K562 (cell line): ENCODE measurements at regions not wholly inside any gene's neighbourhood (a gene's known extent, or its start where the extent isn't known, plus 50 kb on each side); places are given as distances from the start of the nearest gene placed in this dataset.

Experiments
- NFRKB ChIP-seq: fragments of 450-650 bp; IDR thresholded peaks from 2 replicates; pipeline ENCODE4 v1.6.1; 2016; ENCODE audit warnings: low read depth
- POLR2A ChIP-seq: fragments of 450-650 bp; conservative IDR thresholded peaks from 2 replicates; pipeline ENCODE4 v1.6.1; 2016
- SMAD1 ChIP-seq: fragments of 150-350 bp; IDR thresholded peaks from 2 replicates; pipeline ENCODE4 v1.6.1; 2014; ENCODE audit warnings: low read length, low read depth; ENCODE audit not compliant: partially characterized antibody
- TAF7 ChIP-seq: fragments of 450-650 bp; IDR thresholded peaks from 2 replicates; pipeline ENCODE4 v1.6.1; 2016; ENCODE audit warnings: missing genetic modification characterization, missing compliant biosample characterization
- TFAM ChIP-seq: fragments of 250-450 bp; sonication (Bioruptor Pico); conservative IDR thresholded peaks from 2 replicates; pipeline ENCODE4 v1.5.0; 2021; ENCODE audit warnings: mild to moderate bottlenecking, moderate library complexity
- ZFP36 ChIP-seq: fragments of 150-350 bp; IDR thresholded peaks from 2 replicates; pipeline ENCODE4 v1.6.1; 2018; ENCODE audit warnings: low read length, low read depth; ENCODE audit not compliant: partially characterized antibody
- ZKSCAN8 ChIP-seq: fragments of 200-800 bp; sonication (Bioruptor generic); IDR thresholded peaks from 2 replicates; pipeline ENCODE4 v1.6.1; 2016; ENCODE audit warnings: missing genetic modification characterization, missing compliant biosample characterization
- ZNF217 ChIP-seq: sonication (generic); formaldehyde crosslinking; IDR thresholded peaks from 2 replicates; pipeline ENCODE4 v1.8.0; 2022; ENCODE audit warnings: mild to moderate bottlenecking, missing genetic modification reagents
- TF ChIP-seq, protein P1 (sequence below): fragments of 450-650 bp; formaldehyde crosslinking; conservative IDR thresholded peaks from 2 replicates; pipeline ENCODE4 v1.4.0; 2022; ENCODE audit warnings: mild to moderate bottlenecking, missing genetic modification characterization
- TF ChIP-seq, protein P2 (sequence below), 2 experiments: IDR thresholded peaks; 2 replicates each; pipeline ENCODE4 v1.6.1; 2012; ENCODE audit warnings: improper control_type of control experiment in 2 of 2, low read depth in 2 of 2, low read length in 2 of 2, borderline replicate concordance in 1 of 2
- TF ChIP-seq, protein P3 (sequence below), 2 experiments: fragments of 450-650 bp; IDR thresholded peaks; 2 replicates each; pipeline ENCODE4 v1.6.1; 2016
- TF ChIP-seq, protein P4 (sequence below): fragments of 250-450 bp; sonication (Bioruptor Pico); IDR thresholded peaks from 2 replicates; pipeline ENCODE4 v1.5.0; 2021

DNA sequence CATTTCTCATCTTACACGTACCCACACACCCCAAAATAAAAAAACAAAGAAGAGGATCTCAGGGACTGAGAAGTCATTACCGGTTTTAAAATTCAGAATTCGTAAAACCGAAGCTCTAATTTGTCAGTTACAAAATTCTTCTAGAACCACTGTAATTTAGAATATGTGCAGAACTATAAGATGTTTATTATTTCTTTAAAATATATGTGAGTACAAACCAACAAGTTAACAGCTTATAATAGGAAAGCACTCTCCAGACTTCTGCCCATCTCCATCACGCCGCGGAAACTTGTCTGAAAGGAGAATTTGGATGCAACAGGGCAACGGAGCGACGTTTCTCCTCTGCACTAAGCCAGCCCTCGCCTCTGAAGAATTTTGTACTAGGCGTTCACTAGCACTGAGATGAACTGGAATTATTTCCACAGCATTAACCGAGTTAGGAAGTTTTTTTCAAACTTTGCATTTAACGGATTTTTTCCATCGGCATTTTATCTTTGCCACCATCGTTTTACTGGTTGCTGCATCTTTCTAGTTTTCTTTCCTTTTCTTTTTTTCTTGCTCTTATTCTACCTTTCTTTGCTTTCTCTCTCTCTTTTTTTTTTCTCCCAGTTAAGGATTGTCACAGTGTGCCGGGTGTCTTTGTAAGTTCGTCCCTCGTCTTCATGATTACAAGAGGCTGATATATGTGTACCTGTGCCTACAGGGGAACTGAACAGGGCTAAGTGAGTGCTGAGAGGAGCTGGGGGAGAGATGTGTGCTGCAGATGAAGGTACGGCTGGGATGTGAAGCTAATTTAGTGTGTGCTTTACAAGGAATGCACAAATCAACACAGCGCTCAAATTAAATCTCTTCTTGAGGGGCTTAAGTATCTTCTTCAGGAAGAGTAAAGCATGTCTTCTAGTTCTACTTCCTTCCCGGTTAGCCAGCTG is 295.9 kb upstream of the NFE2L3 start (continued):
- TF ChIP-seq SMAD1 (peak; percentile 15), TFAM (CRISPR knock-in tag) (no peak), ZKSCAN8 (CRISPR knock-in tag) (0 out of 2 replicates have a peak, but pooled peaks have one; percentile 2), ZFP36 (no peak), NFRKB (peak; percentile 21; the same call in 1 of the 2 replicates), TAF7 (tag) (peak; percentile 52), POLR2A (no peak), ZNF217 (CRISPR knock-in tag) (no peak)
- TF ChIP-seq, protein P1, sequence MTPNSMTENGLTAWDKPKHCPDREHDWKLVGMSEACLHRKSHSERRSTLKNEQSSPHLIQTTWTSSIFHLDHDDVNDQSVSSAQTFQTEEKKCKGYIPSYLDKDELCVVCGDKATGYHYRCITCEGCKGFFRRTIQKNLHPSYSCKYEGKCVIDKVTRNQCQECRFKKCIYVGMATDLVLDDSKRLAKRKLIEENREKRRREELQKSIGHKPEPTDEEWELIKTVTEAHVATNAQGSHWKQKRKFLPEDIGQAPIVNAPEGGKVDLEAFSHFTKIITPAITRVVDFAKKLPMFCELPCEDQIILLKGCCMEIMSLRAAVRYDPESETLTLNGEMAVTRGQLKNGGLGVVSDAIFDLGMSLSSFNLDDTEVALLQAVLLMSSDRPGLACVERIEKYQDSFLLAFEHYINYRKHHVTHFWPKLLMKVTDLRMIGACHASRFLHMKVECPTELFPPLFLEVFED (CRISPR knock-in tag), result 0 out of 2 replicates have a peak, but pooled peaks have one; percentile 26
- TF ChIP-seq, protein P2, sequence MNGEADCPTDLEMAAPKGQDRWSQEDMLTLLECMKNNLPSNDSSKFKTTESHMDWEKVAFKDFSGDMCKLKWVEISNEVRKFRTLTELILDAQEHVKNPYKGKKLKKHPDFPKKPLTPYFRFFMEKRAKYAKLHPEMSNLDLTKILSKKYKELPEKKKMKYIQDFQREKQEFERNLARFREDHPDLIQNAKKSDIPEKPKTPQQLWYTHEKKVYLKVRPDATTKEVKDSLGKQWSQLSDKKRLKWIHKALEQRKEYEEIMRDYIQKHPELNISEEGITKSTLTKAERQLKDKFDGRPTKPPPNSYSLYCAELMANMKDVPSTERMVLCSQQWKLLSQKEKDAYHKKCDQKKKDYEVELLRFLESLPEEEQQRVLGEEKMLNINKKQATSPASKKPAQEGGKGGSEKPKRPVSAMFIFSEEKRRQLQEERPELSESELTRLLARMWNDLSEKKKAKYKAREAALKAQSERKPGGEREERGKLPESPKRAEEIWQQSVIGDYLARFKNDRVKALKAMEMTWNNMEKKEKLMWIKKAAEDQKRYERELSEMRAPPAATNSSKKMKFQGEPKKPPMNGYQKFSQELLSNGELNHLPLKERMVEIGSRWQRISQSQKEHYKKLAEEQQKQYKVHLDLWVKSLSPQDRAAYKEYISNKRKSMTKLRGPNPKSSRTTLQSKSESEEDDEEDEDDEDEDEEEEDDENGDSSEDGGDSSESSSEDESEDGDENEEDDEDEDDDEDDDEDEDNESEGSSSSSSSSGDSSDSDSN (IDR thresholded peaks at IDR 0.05; ENCODE audit: borderline replicate concordance in 1 of 2, low read depth in 2 of 2, low read length in 2 of 2), result peak in 1 of 2 experiments; percentile 37; a peak in 2 of 4 replicates
- TF ChIP-seq, protein P3, sequence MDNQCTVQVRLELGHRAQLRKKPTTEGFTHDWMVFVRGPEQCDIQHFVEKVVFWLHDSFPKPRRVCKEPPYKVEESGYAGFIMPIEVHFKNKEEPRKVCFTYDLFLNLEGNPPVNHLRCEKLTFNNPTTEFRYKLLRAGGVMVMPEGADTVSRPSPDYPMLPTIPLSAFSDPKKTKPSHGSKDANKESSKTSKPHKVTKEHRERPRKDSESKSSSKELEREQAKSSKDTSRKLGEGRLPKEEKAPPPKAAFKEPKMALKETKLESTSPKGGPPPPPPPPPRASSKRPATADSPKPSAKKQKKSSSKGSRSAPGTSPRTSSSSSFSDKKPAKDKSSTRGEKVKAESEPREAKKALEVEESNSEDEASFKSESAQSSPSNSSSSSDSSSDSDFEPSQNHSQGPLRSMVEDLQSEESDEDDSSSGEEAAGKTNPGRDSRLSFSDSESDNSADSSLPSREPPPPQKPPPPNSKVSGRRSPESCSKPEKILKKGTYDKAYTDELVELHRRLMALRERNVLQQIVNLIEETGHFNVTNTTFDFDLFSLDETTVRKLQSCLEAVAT (IDR thresholded peaks at IDR 0.05), result peak; percentile 76 to 84; a peak in 3 of 4 replicates
- TF ChIP-seq, protein P4, sequence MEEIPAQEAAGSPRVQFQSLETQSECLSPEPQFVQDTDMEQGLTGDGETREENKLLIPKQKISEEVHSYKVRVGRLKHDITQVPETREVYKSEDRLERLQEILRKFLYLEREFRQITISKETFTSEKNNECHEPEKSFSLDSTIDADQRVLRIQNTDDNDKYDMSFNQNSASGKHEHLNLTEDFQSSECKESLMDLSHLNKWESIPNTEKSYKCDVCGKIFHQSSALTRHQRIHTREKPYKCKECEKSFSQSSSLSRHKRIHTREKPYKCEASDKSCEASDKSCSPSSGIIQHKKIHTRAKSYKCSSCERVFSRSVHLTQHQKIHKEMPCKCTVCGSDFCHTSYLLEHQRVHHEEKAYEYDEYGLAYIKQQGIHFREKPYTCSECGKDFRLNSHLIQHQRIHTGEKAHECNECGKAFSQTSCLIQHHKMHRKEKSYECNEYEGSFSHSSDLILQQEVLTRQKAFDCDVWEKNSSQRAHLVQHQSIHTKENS (CRISPR knock-in tag), result no peak
